SJSA1 (cell line): ENCODE measurements at regions not wholly inside any gene's neighbourhood (a gene's known extent, or its start where the extent isn't known, plus 50 kb on each side); places are given as distances from the start of the nearest gene placed in this dataset.
A peak's percentile ranks its signal among the peaks of the same experiment; 100 is the strongest.

Source experiments
- DNase-seq, 2 experiments: peaks; one replicate each; pipeline ENCODE4 v3.0.0-alpha.2; 2015 to 2020; ENCODE audit warnings: low spot score in 2 of 2, low read depth in 1 of 2
- H3K27ac ChIP-seq: fragments of 250-450 bp; sonication (Bioruptor Pico); 2 replicates; pipeline ENCODE4 v1.5.1; 2020; ENCODE audit warnings: mild to moderate bottlenecking, moderate library complexity
- H3K27me3 ChIP-seq: fragments of 250-450 bp; sonication (Bioruptor Pico); replicated peaks from 2 replicates; pipeline ENCODE4 v1.5.1; 2020; ENCODE audit warnings: mild to moderate bottlenecking, moderate library complexity
- H3K36me3 ChIP-seq: fragments of 250-450 bp; sonication (Bioruptor Pico); 2 replicates; pipeline ENCODE4 v1.5.1; 2020; ENCODE audit warnings: mild to moderate bottlenecking
- H3K4me1 ChIP-seq: fragments of 250-450 bp; sonication (Bioruptor Pico); replicated peaks from 2 replicates; pipeline ENCODE4 v1.6.1; 2021; ENCODE audit warnings: mild to moderate bottlenecking
- H3K4me3 ChIP-seq: fragments of 250-450 bp; sonication (Bioruptor Pico); 2 replicates; pipeline ENCODE4 v1.5.1; 2020; ENCODE audit warnings: mild to moderate bottlenecking
- H3K9me3 ChIP-seq: fragments of 250-450 bp; sonication (Bioruptor Pico); replicated peaks from 2 replicates; pipeline ENCODE4 v1.5.1; 2020; ENCODE audit warnings: mild to moderate bottlenecking

GRCh38 chr4:138912704-138913340 lies 102.8 kb upstream of the NOCT start:
- no peaks in the 10 kb centered on the region for H3K9me3 ChIP-seq
- no peak overlapping the region for H3K27ac ChIP-seq
- DNase-seq: no peak
- H3K27me3 ChIP-seq: no peaks in the 10 kb centered on the region
- no peak overlapping the region for H3K4me3 ChIP-seq
- H3K36me3 ChIP-seq: no peaks in the 10 kb centered on the region
- peaks cover 9% of the 10 kb centered on the region for H3K4me1 ChIP-seq

- Histone ChIP-seq H3K27me3 (no peaks in the 10 kb centered on the region), H3K36me3 (no peaks in the 10 kb centered on the region), H3K4me1 (peaks cover 9% of the 10 kb centered on the region), H3K9me3 (no peaks in the 10 kb centered on the region), H3K4me3 (no peak overlapping the region), H3K27ac (no peak overlapping the region)
- no peak for DNase-seq
Observed at GRCh38 chr4:138911909-138912703, 103.5 kb upstream of the NOCT start.

GRCh38 chr4:138910914-138911336 lies 104.7 kb upstream of the NOCT start:
- H3K27me3 ChIP-seq: no peaks in the 10 kb centered on the region
- DNase-seq: peak; percentile 55
- no peak overlapping the region for H3K4me3 ChIP-seq
- H3K27ac ChIP-seq: 0 out of 2 replicates have a peak overlapping the region, but pooled peaks have one; percentile 20
- H3K36me3 ChIP-seq: no peaks in the 10 kb centered on the region
- no peaks in the 10 kb centered on the region for H3K9me3 ChIP-seq
- peaks cover 9% of the 10 kb centered on the region for H3K4me1 ChIP-seq

GRCh38 chr4:138910195-138910913 lies 105.2 kb upstream of the NOCT start:
- 0 out of 2 replicates have a peak overlapping the region, but pooled peaks have one; percentile 20 for H3K27ac ChIP-seq
- H3K9me3 ChIP-seq: no peaks in the 10 kb centered on the region
- no peaks in the 10 kb centered on the region for H3K36me3 ChIP-seq
- DNase-seq: no peak
- no peaks in the 10 kb centered on the region for H3K27me3 ChIP-seq
- H3K4me3 ChIP-seq: no peak overlapping the region
- H3K4me1 ChIP-seq: peaks cover 9% of the 10 kb centered on the region

GRCh38 chr4:138909587-138909986 lies 106.0 kb upstream of the NOCT start:
- Histone ChIP-seq H3K4me3 (no peak overlapping the region), H3K27ac (no peak overlapping the region), H3K36me3 (no peaks in the 10 kb centered on the region), H3K4me1 (peaks cover 9% of the 10 kb centered on the region), H3K27me3 (no peaks in the 10 kb centered on the region), H3K9me3 (no peaks in the 10 kb centered on the region)
- no peak for DNase-seq

- H3K4me3 ChIP-seq: no peak overlapping the region
- H3K27me3 ChIP-seq: no peaks in the 10 kb centered on the region
- H3K36me3 ChIP-seq: no peaks in the 10 kb centered on the region
- no peaks in the 10 kb centered on the region for H3K9me3 ChIP-seq
- peaks cover 9% of the 10 kb centered on the region for H3K4me1 ChIP-seq
- DNase-seq: no peak
- H3K27ac ChIP-seq: no peak overlapping the region
Observed at GRCh38 chr4:138908134-138908533, 107.4 kb upstream of the NOCT start.

GRCh38 chr4:138907174-138907573 lies 108.4 kb upstream of the NOCT start:
- Histone ChIP-seq H3K27ac (no peak overlapping the region), H3K4me1 (peaks cover 9% of the 10 kb centered on the region), H3K4me3 (no peak overlapping the region), H3K36me3 (no peaks in the 10 kb centered on the region), H3K27me3 (no peaks in the 10 kb centered on the region), H3K9me3 (no peaks in the 10 kb centered on the region)
- no peak for DNase-seq

GRCh38 chr4:138904793-138905192 lies 110.8 kb upstream of the NOCT start:
- Histone ChIP-seq H3K27ac (no peak overlapping the region), H3K27me3 (no peaks in the 10 kb centered on the region), H3K4me1 (no peaks in the 10 kb centered on the region), H3K9me3 (no peaks in the 10 kb centered on the region), H3K4me3 (no peak overlapping the region), H3K36me3 (no peaks in the 10 kb centered on the region)
- DNase-seq: no peak

- Histone ChIP-seq H3K27me3 (no peaks in the 10 kb centered on the region), H3K9me3 (no peaks in the 10 kb centered on the region), H3K4me3 (no peak overlapping the region), H3K36me3 (no peaks in the 10 kb centered on the region), H3K27ac (no peak overlapping the region), H3K4me1 (peaks cover 6% of the 10 kb centered on the region)
- no peak for DNase-seq
Observed at GRCh38 chr4:138903185-138903584, 112.4 kb upstream of the NOCT start.

- Histone ChIP-seq H3K9me3 (no peaks in the 10 kb centered on the region), H3K4me3 (no peak overlapping the region), H3K4me1 (peaks cover 11% of the 10 kb centered on the region), H3K36me3 (no peaks in the 10 kb centered on the region), H3K27me3 (no peaks in the 10 kb centered on the region), H3K27ac (no peak overlapping the region)
- no peak for DNase-seq
Observed at GRCh38 chr4:138902705-138903104, 112.9 kb upstream of the NOCT start.

GRCh38 chr4:138901177-138901576 lies 114.4 kb upstream of the NOCT start:
- Histone ChIP-seq H3K27me3 (no peaks in the 10 kb centered on the region), H3K27ac (no peak overlapping the region), H3K4me3 (no peak overlapping the region), H3K36me3 (no peaks in the 10 kb centered on the region), H3K4me1 (peaks cover 20% of the 10 kb centered on the region), H3K9me3 (no peaks in the 10 kb centered on the region)
- DNase-seq: no peak

GRCh38 chr4:138899999-138900398 lies 115.6 kb upstream of the NOCT start:
- Histone ChIP-seq H3K4me1 (peaks cover 20% of the 10 kb centered on the region), H3K36me3 (no peaks in the 10 kb centered on the region), H3K27ac (no peak overlapping the region), H3K27me3 (no peaks in the 10 kb centered on the region), H3K9me3 (no peaks in the 10 kb centered on the region), H3K4me3 (no peak overlapping the region)
- no peak for DNase-seq

- Histone ChIP-seq H3K27me3 (no peaks in the 10 kb centered on the region), H3K4me3 (no peak overlapping the region), H3K4me1 (peaks cover 20% of the 10 kb centered on the region), H3K27ac (peak overlapping the region; percentile 45), H3K36me3 (no peaks in the 10 kb centered on the region), H3K9me3 (no peaks in the 10 kb centered on the region)
- no peak for DNase-seq
Observed at GRCh38 chr4:138898282-138898681, 117.3 kb upstream of the NOCT start.

- peak; percentile 51 to 76 for DNase-seq
- Histone ChIP-seq H3K27ac (peak overlapping the region; percentile 45), H3K4me1 (peaks cover 20% of the 10 kb centered on the region), H3K27me3 (no peaks in the 10 kb centered on the region), H3K4me3 (no peak overlapping the region), H3K36me3 (no peaks in the 10 kb centered on the region), H3K9me3 (no peaks in the 10 kb centered on the region)
Observed at GRCh38 chr4:138897811-138898226, 117.8 kb upstream of the NOCT start.
